ENCODE measurements at regions not wholly inside any gene's neighbourhood (a gene's known extent, or its start where the extent isn't known, plus 50 kb on each side); places are given as distances from the start of the nearest gene placed in this dataset.

- Histone ChIP-seq H3K27ac (no peak overlapping the region), H3K36me3 (replicated peaks) (no peaks in the 10 kb centered on the region), H3K4me3 (ENCODE audit: low read depth, low read length) (no peak overlapping the region), H3K27me3 (replicated peaks) (no peaks in the 10 kb centered on the region)
- in situ Hi-C loops (cut with HindIII; ENCODE audit: low pct_ligation_motif_present, low sequenced_read_pairs): no loop called here
- DNase-seq: no peak
- no peak for TF ChIP-seq CTCF (IDR thresholded peaks at IDR 0.05; ENCODE audit: low read depth, low read length, missing control alignments)
Measured at GRCh38 chr4:176558661-176559060, 234.1 kb downstream of the VEGFC start.

DNA sequence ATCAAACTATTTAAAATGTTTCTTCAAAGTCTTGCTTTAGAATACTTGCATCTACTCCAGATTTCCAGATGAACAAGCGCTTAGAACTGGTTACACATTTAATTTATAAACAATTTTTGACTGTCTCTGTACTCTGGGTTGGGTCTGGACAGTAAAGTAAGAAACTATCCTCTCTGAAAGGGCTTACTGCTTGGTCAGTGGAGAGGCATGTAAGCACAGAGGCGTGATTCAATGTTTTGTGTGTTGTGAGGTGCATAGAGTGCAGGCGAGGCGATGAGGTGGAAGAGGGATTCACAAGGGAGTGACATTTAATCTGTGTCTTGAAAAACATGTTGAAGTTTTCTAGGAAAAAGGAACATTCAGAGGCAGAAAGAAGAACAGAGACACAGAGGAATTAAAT is 231.4 kb downstream of the VEGFC start:
- no peak for DNase-seq
- in situ Hi-C loops (cut with HindIII; ENCODE audit: low pct_ligation_motif_present, low sequenced_read_pairs): no loop called here
- Histone ChIP-seq H3K27ac (no peak overlapping the region), H3K27me3 (replicated peaks) (no peaks in the 10 kb centered on the region), H3K4me3 (ENCODE audit: low read depth, low read length) (no peak overlapping the region), H3K36me3 (replicated peaks) (no peaks in the 10 kb centered on the region)
- no peak for TF ChIP-seq CTCF (IDR thresholded peaks at IDR 0.05; ENCODE audit: low read depth, low read length, missing control alignments)

DNA sequence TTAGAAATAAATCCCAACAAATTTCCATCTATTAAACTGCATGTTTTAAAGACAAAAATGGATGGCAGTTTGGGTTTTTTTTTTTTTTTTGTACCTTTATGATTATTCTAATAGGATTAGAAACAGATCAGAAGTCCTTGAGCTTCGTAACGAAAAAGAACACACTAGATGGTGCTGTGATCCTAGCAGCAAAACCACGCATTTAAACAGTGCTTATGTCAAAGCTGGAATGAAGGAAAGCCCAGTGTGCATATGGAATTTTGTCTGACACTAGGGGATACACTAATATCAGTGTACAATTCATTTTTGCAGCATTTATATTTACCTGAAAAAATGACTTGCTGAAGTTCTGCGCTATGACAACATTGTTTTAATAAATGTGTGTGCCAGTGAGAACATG is 229.1 kb downstream of the VEGFC start:
- H3K36me3 ChIP-seq (replicated peaks): no peaks in the 10 kb centered on the region
- no peak overlapping the region for H3K4me3 ChIP-seq (ENCODE audit: low read depth, low read length)
- H3K27me3 ChIP-seq (replicated peaks): no peaks in the 10 kb centered on the region
- no peak overlapping the region for H3K27ac ChIP-seq
- DNase-seq: peak; percentile 46
- peak; percentile 43 for TF ChIP-seq CTCF (IDR thresholded peaks at IDR 0.05; ENCODE audit: low read depth, low read length, missing control alignments)
- in situ Hi-C loops (cut with HindIII; ENCODE audit: low pct_ligation_motif_present, low sequenced_read_pairs): no loop called here

DNA sequence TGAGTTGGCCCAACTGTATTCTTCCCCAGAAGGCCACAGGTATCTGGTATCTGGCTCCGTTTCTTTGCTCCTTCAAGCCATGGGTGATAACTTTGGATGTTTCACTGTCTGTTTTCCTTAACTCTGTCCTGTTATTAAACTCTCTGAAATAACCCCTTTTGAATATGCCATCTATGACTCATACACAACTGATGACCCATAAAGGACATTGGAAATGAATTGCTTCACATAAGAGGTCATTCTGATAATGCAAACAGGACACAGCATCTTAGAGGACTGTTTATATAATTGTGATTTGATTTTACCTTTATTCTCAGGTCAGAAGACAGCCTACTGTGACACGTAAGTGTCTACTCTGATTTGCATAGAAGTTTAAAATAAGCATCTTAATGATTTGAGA is 227.7 kb downstream of the VEGFC start:
- no peaks in the 10 kb centered on the region for H3K36me3 ChIP-seq (replicated peaks)
- in situ Hi-C loops (cut with HindIII; ENCODE audit: low pct_ligation_motif_present, low sequenced_read_pairs): no loop called here
- H3K27ac ChIP-seq: no peak overlapping the region
- TF ChIP-seq CTCF (IDR thresholded peaks at IDR 0.05; ENCODE audit: low read depth, low read length, missing control alignments): no peak
- H3K27me3 ChIP-seq (replicated peaks): no peaks in the 10 kb centered on the region
- H3K4me3 ChIP-seq (ENCODE audit: low read depth, low read length): no peak overlapping the region
- no peak for DNase-seq

- no peaks in the 10 kb centered on the region for H3K36me3 ChIP-seq (replicated peaks)
- in situ Hi-C loops (cut with HindIII; ENCODE audit: low pct_ligation_motif_present, low sequenced_read_pairs): no loop called here
- H3K27ac ChIP-seq: no peak overlapping the region
- H3K4me3 ChIP-seq (ENCODE audit: low read depth, low read length): no peak overlapping the region
- H3K27me3 ChIP-seq (replicated peaks): no peaks in the 10 kb centered on the region
- no peak for TF ChIP-seq CTCF (IDR thresholded peaks at IDR 0.05; ENCODE audit: low read depth, low read length, missing control alignments)
- no peak for DNase-seq
Measured at GRCh38 chr4:176566769-176567168, 226.0 kb downstream of the VEGFC start.

DNA sequence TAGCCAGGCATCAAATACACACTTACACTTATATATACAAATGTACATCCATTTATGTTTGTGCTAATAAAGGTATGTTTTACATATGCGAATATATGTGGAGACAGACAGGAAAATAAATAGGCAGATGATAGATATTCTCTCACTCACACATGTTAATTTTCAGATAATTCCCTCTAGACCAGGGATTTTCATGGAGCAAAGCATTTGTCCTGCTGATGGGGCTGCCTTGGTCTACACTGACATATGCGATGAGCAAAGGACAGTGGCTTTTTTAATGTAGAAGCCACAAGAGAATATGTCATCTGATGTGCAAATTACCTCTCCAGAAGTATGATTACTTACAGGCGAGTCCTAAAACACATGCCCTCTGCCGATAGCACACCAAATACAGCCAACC is 224.5 kb downstream of the VEGFC start:
- Histone ChIP-seq H3K27ac (no peak overlapping the region), H3K4me3 (ENCODE audit: low read depth, low read length) (no peak overlapping the region), H3K36me3 (replicated peaks) (no peaks in the 10 kb centered on the region), H3K27me3 (replicated peaks) (no peaks in the 10 kb centered on the region)
- in situ Hi-C loops (cut with HindIII; ENCODE audit: low pct_ligation_motif_present, low sequenced_read_pairs): no loop called here
- TF ChIP-seq CTCF (IDR thresholded peaks at IDR 0.05; ENCODE audit: low read depth, low read length, missing control alignments): no peak
- DNase-seq: no peak

Data from brain microvascular endothelial cell (primary cell).